GM12874 (cell line): ENCODE measurements at regions not wholly inside any gene's neighbourhood (a gene's known extent, or its start where the extent isn't known, plus 50 kb on each side); places are given as distances from the start of the nearest gene placed in this dataset.

ENCODE experiments used
- CTCF ChIP-seq: IDR thresholded peaks from 2 replicates; pipeline ENCODE4 v1.5.1; 2011; ENCODE audit warnings: low read depth, mild to moderate bottlenecking, control low read depth, low read length, moderate library complexity; ENCODE audit not compliant: insufficient read depth

GRCh38 chr18:76610933-76611749 lies 116.1 kb upstream of the ZNF516 start:
- no peak for TF ChIP-seq CTCF

- TF ChIP-seq CTCF = no peak
Observed at GRCh38 chr18:76610012-76610411, 115.0 kb upstream of the ZNF516 start.

GRCh38 chr18:76605341-76605929 lies 110.4 kb upstream of the ZNF516 start:
- no peak for TF ChIP-seq CTCF

- no peak for TF ChIP-seq CTCF
Observed at GRCh38 chr18:76604935-76605240, 109.8 kb upstream of the ZNF516 start.

GRCh38 chr18:76604108-76604934 lies 109.3 kb upstream of the ZNF516 start:
- no peak for TF ChIP-seq CTCF

GRCh38 chr18:76602191-76602590 lies 107.1 kb upstream of the ZNF516 start:
- no peak for TF ChIP-seq CTCF

- no peak for TF ChIP-seq CTCF
Observed at GRCh38 chr18:76594966-76595365, 99.9 kb upstream of the ZNF516 start.
